Uterus (tissue), 3 donors: ENCODE measurements at regions not wholly inside any gene's neighbourhood (a gene's known extent, or its start where the extent isn't known, plus 50 kb on each side); places are given as distances from the start of the nearest gene placed in this dataset.

Source experiments
- DNase-seq, 2 donors: peaks; one replicate each; pipeline ENCODE4 v3.0.0-alpha.2; 2019 to 2020
- H3K27ac ChIP-seq, 2 donors: fragments of 200-600 bp; sonication (generic); 1 replicate in 1 of 2; 2 replicates in 1 of 2; pipeline ENCODE4 v1.5.1; 2016 to 2018
- H3K27me3 ChIP-seq, 2 donors: fragments of 200-600 bp; sonication (generic); one replicate each; pipeline ENCODE4 v1.5.1; 2018 to 2019; ENCODE audit warnings: control low read depth in 1 of 2
- H3K36me3 ChIP-seq, 2 donors: fragments of 200-600 bp; sonication (generic); one replicate each; pipeline ENCODE4 v1.5.1; 2019; ENCODE audit warnings: control low read depth in 1 of 2
- H3K4me1 ChIP-seq, 2 donors: fragments of 200-600 bp; sonication (generic); one replicate each; pipeline ENCODE4 v1.5.1; 2018 to 2019; ENCODE audit warnings: control low read depth in 1 of 2
- H3K4me3 ChIP-seq, 2 donors: fragments of 200-600 bp; sonication (generic); 1 replicate in 1 of 2; 2 replicates in 1 of 2; pipeline ENCODE4 v1.5.1; 2018 to 2019; ENCODE audit warnings: mild to moderate bottlenecking in 1 of 2
- H3K9me3 ChIP-seq, 2 donors: fragments of 200-600 bp; sonication (generic); one replicate each; pipeline ENCODE4 v1.5.1; 2019; ENCODE audit warnings: control low read depth in 1 of 2
- POLR2A ChIP-seq, 2 donors: fragments of 450-650 bp; IDR thresholded peaks; one replicate each; pipeline ENCODE4 v1.6.1; 2016; ENCODE audit warnings: antibody characterized with exemption in 2 of 2, mild to moderate bottlenecking in 1 of 2, moderate library complexity in 1 of 2
- intact Hi-C: fragments of 100-400 bp; cut with DNase I; formaldehyde crosslinking; loops from one replicate; pipeline ENCODE4 v1.15.1; 2023; ENCODE audit warnings: low total_unique reads
- TF ChIP-seq, protein P1 (sequence below), 4 experiments: fragments of 200-600 bp in 2 of 4; fragments of 450-650 bp in 2 of 4; sonication (generic) in 2 of 4; IDR thresholded peaks; one replicate each; pipeline ENCODE4 v1.5.1; 2016 to 2019; ENCODE audit warnings: antibody characterized with exemption in 4 of 4, mild to moderate bottlenecking in 2 of 4, moderate library complexity in 1 of 4
- donor health status: DM: yes; HTN: yes; CAD: no.

DNA sequence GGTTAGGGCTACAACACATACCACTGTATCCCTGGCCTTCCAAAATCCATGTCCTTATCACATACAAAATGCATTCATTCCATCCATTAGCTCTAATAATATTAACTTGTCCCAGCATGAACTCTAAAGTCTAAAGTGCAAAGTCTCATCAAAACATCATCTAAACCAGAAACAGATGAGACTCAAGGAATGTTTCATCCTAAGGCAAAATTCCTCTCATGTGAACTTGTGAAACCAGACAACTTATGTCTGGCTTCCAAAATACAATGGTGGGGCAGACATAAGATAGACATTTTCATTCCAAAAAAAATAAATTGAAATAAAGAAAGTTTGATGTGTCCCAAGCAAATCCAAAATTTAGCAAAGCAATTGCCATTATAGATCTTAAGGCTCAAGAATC lies 257.4 kb downstream of the HTR1B start:
- no peak for DNase-seq
- Histone ChIP-seq H3K36me3 (no peaks in the 10 kb centered on the region), H3K27me3 (no peaks in the 10 kb centered on the region), H3K9me3 (no peaks in the 10 kb centered on the region), H3K4me1 (no peaks in the 10 kb centered on the region), H3K27ac (no peak overlapping the region), H3K4me3 (no peak overlapping the region)
- intact Hi-C loops = no loop called here
- TF ChIP-seq, protein P1, sequence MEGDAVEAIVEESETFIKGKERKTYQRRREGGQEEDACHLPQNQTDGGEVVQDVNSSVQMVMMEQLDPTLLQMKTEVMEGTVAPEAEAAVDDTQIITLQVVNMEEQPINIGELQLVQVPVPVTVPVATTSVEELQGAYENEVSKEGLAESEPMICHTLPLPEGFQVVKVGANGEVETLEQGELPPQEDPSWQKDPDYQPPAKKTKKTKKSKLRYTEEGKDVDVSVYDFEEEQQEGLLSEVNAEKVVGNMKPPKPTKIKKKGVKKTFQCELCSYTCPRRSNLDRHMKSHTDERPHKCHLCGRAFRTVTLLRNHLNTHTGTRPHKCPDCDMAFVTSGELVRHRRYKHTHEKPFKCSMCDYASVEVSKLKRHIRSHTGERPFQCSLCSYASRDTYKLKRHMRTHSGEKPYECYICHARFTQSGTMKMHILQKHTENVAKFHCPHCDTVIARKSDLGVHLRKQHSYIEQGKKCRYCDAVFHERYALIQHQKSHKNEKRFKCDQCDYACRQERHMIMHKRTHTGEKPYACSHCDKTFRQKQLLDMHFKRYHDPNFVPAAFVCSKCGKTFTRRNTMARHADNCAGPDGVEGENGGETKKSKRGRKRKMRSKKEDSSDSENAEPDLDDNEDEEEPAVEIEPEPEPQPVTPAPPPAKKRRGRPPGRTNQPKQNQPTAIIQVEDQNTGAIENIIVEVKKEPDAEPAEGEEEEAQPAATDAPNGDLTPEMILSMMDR (IDR thresholded peaks at IDR 0.05) = no peak
- no peak for TF ChIP-seq POLR2A (IDR thresholded peaks at IDR 0.05)

DNA sequence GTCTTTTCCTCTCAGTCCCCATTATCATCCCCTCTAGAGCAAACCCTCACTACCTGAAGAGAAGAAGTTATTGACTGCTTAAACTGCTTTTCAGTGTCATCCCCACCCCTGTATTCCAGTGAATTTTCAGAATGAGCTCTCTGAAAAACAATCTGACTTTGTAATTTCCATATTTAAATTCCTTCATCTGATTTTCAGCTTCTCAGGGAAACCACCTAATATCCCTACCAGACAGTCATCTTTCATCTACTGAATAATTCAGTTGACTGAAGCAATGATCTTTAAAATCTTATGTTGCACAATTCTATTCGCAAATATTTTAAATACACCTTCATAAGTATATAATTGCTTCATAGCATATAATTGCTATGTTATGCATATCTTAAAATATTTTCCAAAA lies 258.7 kb downstream of the HTR1B start:
- Histone ChIP-seq H3K9me3 (no peaks in the 10 kb centered on the region), H3K4me3 (no peak overlapping the region), H3K27ac (no peak overlapping the region), H3K4me1 (no peaks in the 10 kb centered on the region), H3K27me3 (no peaks in the 10 kb centered on the region), H3K36me3 (no peaks in the 10 kb centered on the region)
- no peak for DNase-seq
- no peak for TF ChIP-seq POLR2A (IDR thresholded peaks at IDR 0.05)
- TF ChIP-seq, protein P1 (IDR thresholded peaks at IDR 0.05) = no peak
- intact Hi-C loops = no loop called here

DNA sequence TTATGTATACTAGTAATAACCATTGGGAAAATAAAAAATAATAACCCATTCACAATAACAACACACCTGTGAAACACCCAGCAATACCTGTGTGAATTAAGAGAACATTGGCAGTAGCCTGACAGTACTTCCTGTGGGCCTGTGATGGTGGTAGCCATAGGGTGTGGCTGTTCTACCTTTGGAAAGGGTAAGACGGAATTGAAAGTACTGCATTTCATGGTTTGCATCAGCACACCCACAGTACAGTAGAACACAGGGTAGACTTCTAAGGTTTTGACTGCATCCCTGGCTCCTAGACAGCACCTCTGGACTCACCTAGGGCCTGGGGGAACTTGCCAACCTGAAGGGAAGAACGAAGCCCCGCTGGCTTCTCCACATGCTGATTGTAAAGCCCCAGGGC lies 279.8 kb downstream of the HTR1B start:
- no peaks in the 10 kb centered on the region for H3K27me3 ChIP-seq
- no peaks in the 10 kb centered on the region for H3K4me1 ChIP-seq
- no peak overlapping the region for H3K4me3 ChIP-seq
- DNase-seq = no peak
- H3K27ac ChIP-seq = no peak overlapping the region
- peaks cover 0 to 3% of the 10 kb centered on the region in 2 donors for H3K9me3 ChIP-seq
- H3K36me3 ChIP-seq = no peaks in the 10 kb centered on the region
- no peak for TF ChIP-seq POLR2A (IDR thresholded peaks at IDR 0.05)
- TF ChIP-seq, protein P1 (IDR thresholded peaks at IDR 0.05) = no peak
- intact Hi-C loops = no loop called here

DNA sequence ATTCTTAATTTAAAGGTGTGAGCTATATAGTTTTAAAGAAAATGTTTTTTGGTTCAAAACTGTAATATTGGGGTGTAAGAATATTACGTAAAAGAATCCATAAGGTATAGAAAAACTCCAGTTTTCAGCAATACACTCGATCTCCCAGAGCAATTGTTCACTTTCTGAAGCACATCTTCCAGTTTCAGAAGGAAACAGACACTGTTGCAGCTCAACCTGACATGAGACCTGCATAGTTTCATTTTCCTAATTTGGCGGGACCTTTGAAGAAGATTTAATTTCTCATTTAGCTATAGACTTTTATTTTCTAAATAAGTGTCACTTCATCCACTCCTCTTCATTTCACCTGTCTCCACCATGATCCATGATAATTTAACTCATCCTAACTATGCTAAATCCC lies 281.5 kb downstream of the HTR1B start:
- Histone ChIP-seq H3K27me3 (no peaks in the 10 kb centered on the region), H3K9me3 (no peaks in the 10 kb centered on the region), H3K4me1 (no peaks in the 10 kb centered on the region), H3K36me3 (no peaks in the 10 kb centered on the region), H3K27ac (no peak overlapping the region), H3K4me3 (no peak overlapping the region)
- DNase-seq = no peak
- no peak for TF ChIP-seq POLR2A (IDR thresholded peaks at IDR 0.05)
- TF ChIP-seq, protein P1 (IDR thresholded peaks at IDR 0.05) = no peak
- intact Hi-C loops = no loop called here

DNA sequence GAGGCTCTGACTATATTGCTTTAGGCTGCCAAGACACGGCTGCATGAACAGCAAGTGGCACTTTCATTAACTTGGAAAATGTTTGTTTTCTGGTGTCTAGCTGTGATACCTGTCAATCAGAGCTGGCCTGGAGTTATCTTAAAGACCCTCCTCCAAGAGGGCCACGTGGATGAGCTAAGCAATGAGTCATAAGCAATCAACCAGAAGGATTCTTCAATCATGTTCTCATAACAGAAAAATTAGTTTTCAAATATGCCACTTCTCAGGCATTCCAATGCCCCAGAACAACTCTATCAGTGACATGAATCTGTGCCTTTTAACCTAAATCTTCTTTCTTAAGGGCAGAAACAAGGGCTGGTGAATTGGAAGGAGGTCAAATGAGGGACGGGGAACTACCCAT lies 283.0 kb downstream of the HTR1B start:
- no peak overlapping the region for H3K27ac ChIP-seq

More for the DNA sequence above, 283.0 kb downstream of the HTR1B start:
- Histone ChIP-seq H3K4me3 (no peak overlapping the region), H3K9me3 (no peaks in the 10 kb centered on the region), H3K27me3 (no peaks in the 10 kb centered on the region), H3K4me1 (no peaks in the 10 kb centered on the region), H3K36me3 (no peaks in the 10 kb centered on the region)
- no peak for DNase-seq
- intact Hi-C loops = no loop called here
- TF ChIP-seq, protein P1 (IDR thresholded peaks at IDR 0.05) = no peak
- no peak for TF ChIP-seq POLR2A (IDR thresholded peaks at IDR 0.05)
